GM12878 (cell line): ENCODE measurements at regions not wholly inside any gene's neighbourhood (a gene's known extent, or its start where the extent isn't known, plus 50 kb on each side); places are given as distances from the start of the nearest gene placed in this dataset.

ENCODE experiments used
- ATAC-seq: fragments of 200-7000 bp; cut with Tn5 transposase; 3 replicates; pipeline ENCODE4 v1.9.1; 2020; ENCODE audit warnings: mild to moderate bottlenecking, moderate library complexity
- BruUV-seq: library from RNA; stranded (reverse); fragments of 400-500 nt; replicated peaks from 2 replicates; lab custom pipeline; 2021; lab: Mats Ljungman, UMichigan
- CTCF ChIA-PET: fragments of 300-600 bp; sonication (Branson Sonifier 250); formaldehyde crosslinking; extraction: SDS; loops from one replicate; lab custom pipeline; 2021; ENCODE audit warnings: inconsistent platforms; lab: Yijun Ruan, JAX
- POLR2A ChIA-PET: fragments of 350-600 bp; formaldehyde crosslinking; extraction: SDS; loops from one replicate; lab custom pipeline; 2021; ENCODE audit warnings: inconsistent platforms; lab: Charles Lee
- RAD21 ChIA-PET: fragments of 300-600 bp; sonication (Branson Sonifier 250); formaldehyde crosslinking; loops from one replicate; lab custom pipeline; 2023; ENCODE audit warnings: antibody characterized with exemption; ENCODE audit not compliant: unreplicated experiment; lab: Charles Lee
- SMC1A ChIA-PET: fragments of 300-600 bp; sonication (Branson Sonifier 250); formaldehyde crosslinking; loops from one replicate; lab custom pipeline; 2023; ENCODE audit not compliant: unreplicated experiment, uncharacterized antibody; lab: Charles Lee
- DNase-seq: peaks from one replicate; pipeline ENCODE4 v3.0.0-alpha.2; 2011; ENCODE audit warnings: low read depth, low spot score
- FAIRE-seq: peaks from 3 replicates; lab custom pipeline; 2011; peaks lifted over from hg19 to GRCh38; lab: Jason Lieb, UNC
- H2AFZ ChIP-seq: 2 replicates; pipeline ENCODE4 v1.6.0; 2011; ENCODE audit warnings: low read depth, low read length, control low read depth; ENCODE audit not compliant: control insufficient read depth
- H3K27ac ChIP-seq: 2 replicates; pipeline ENCODE4 v1.5.1; 2011; ENCODE audit warnings: control low read depth; ENCODE audit not compliant: control insufficient read depth, insufficient read depth
- H3K27me3 ChIP-seq, 2 experiments: replicated peaks in 1 of 2; 2 replicates each; pipeline versions ENCODE4 v1.6.0 to v1.6.1; 2011; ENCODE audit warnings: low read length in 1 of 2; ENCODE audit not compliant: control insufficient read depth in 2 of 2, insufficient read depth in 2 of 2
- H3K36me3 ChIP-seq, 2 experiments: 2 replicates each; pipeline ENCODE4 v1.5.1; 2011; ENCODE audit warnings: low read length in 1 of 2; ENCODE audit not compliant: control insufficient read depth in 2 of 2, insufficient read depth in 2 of 2
- H3K4me1 ChIP-seq: 2 replicates; pipeline ENCODE4 v1.6.1; 2011; ENCODE audit warnings: mild to moderate bottlenecking, low read length, moderate library complexity, mixed read lengths; ENCODE audit not compliant: control insufficient read depth, insufficient read depth
- H3K4me2 ChIP-seq: 2 replicates; pipeline ENCODE4 v1.6.0; 2011; ENCODE audit warnings: control low read depth; ENCODE audit not compliant: control insufficient read depth, insufficient read depth
- H3K4me3 ChIP-seq: fragments of 200-600 bp; sonication (generic); 2 replicates; pipeline ENCODE4 v1.5.1; 2016
- H3K79me2 ChIP-seq: 2 replicates; pipeline ENCODE4 v1.6.0; 2011; ENCODE audit warnings: low read length; ENCODE audit not compliant: control insufficient read depth, insufficient read depth
- H3K9ac ChIP-seq: 2 replicates; pipeline ENCODE4 v1.8.0; 2011; ENCODE audit warnings: low read length, control low read depth, mixed read lengths; ENCODE audit not compliant: control insufficient read depth, insufficient read depth
- H3K9me3 ChIP-seq: replicated peaks from 3 replicates; pipeline ENCODE4 v1.5.1; 2011; ENCODE audit warnings: mild to moderate bottlenecking, low read length; ENCODE audit not compliant: control insufficient read depth, insufficient read depth
- H4K20me1 ChIP-seq: 2 replicates; pipeline ENCODE4 v1.6.0; 2011; ENCODE audit not compliant: control insufficient read depth, insufficient read depth
- BHLHE40 ChIP-seq, 2 experiments: fragments of 450-650 bp in 1 of 2; IDR thresholded peaks; 2 replicates each; pipeline ENCODE4 v1.6.1; 2011 to 2017; ENCODE audit warnings: low read depth in 2 of 2, borderline replicate concordance in 1 of 2, improper control_type of control experiment in 1 of 2, low read length in 1 of 2, mild to moderate bottlenecking in 1 of 2
- CBX5 ChIP-seq: sonication (generic); IDR thresholded peaks from 2 replicates; pipeline ENCODE4 v1.6.1; 2016; ENCODE audit warnings: low read depth, moderate library complexity, mild to moderate bottlenecking, inconsistent platforms
- CREM ChIP-seq: IDR thresholded peaks from 2 replicates; pipeline ENCODE4 v1.6.1; 2014; ENCODE audit warnings: antibody characterized with exemption, low read depth
- FOXK2 ChIP-seq: fragments of 450-650 bp; IDR thresholded peaks from 2 replicates; pipeline ENCODE4 v1.6.1; 2017; ENCODE audit warnings: mild to moderate bottlenecking, moderate library complexity
- MEF2B ChIP-seq: fragments of 450-650 bp; IDR thresholded peaks from 2 replicates; pipeline ENCODE4 v1.6.1; 2018; ENCODE audit warnings: mild to moderate bottlenecking, moderate library complexity; ENCODE audit not compliant: partially characterized antibody, poor library complexity, severe bottlenecking
- MTA3 ChIP-seq: IDR thresholded peaks from 2 replicates; pipeline ENCODE4 v1.6.1; 2012; ENCODE audit warnings: low read length, inconsistent platforms, borderline replicate concordance
- PAX8 ChIP-seq: fragments of 450-650 bp; IDR thresholded peaks from 2 replicates; pipeline ENCODE4 v1.6.1; 2017; ENCODE audit warnings: mild to moderate bottlenecking, moderate library complexity
- RFX5 ChIP-seq: IDR thresholded peaks from 2 replicates; pipeline ENCODE4 v1.6.1; 2011; ENCODE audit warnings: low read depth, low read length, improper control_type of control experiment
- SMARCA5 ChIP-seq: fragments of 450-650 bp; IDR thresholded peaks from 2 replicates; pipeline ENCODE4 v1.6.1; 2017; ENCODE audit warnings: mild to moderate bottlenecking
- SUPT20H ChIP-seq: IDR thresholded peaks from 2 replicates; pipeline ENCODE4 v1.6.1; 2011; ENCODE audit warnings: low read depth, mild to moderate bottlenecking, low read length, moderate library complexity, borderline replicate concordance; ENCODE audit not compliant: control insufficient read depth
- ZSCAN29 ChIP-seq: fragments of 450-650 bp; IDR thresholded peaks from 2 replicates; pipeline ENCODE4 v1.6.1; 2017; ENCODE audit warnings: mild to moderate bottlenecking, moderate library complexity
- in situ Hi-C: fragments of 300-500 bp; cut with MboI; formaldehyde crosslinking; loops from 9 replicates; pipeline ENCODE4 v1.14.3; 2018; ENCODE audit warnings: mixed read lengths
- intact Hi-C: fragments of 100-400 bp; cut with micrococcal nuclease; formaldehyde crosslinking; loops from one replicate; pipeline ENCODE4 v1.14.2; 2022; ENCODE audit not compliant: unreplicated experiment
- TF ChIP-seq, protein P1 (sequence below): IDR thresholded peaks from 2 replicates; pipeline ENCODE4 v1.6.1; 2011; ENCODE audit warnings: low read depth, low read length, improper control_type of control experiment, borderline replicate concordance
- TF ChIP-seq, protein P2 (sequence below): fragments of 450-650 bp; IDR thresholded peaks from 2 replicates; pipeline ENCODE4 v1.6.1; 2016; ENCODE audit warnings: mild to moderate bottlenecking, moderate library complexity, borderline replicate concordance
- TF ChIP-seq, protein P3 (sequence below): IDR thresholded peaks from 2 replicates; pipeline ENCODE4 v1.6.1; 2011; ENCODE audit warnings: borderline replicate concordance, low read depth, mild to moderate bottlenecking, moderate library complexity, mixed read lengths, low read length; ENCODE audit not compliant: insufficient read depth; ENCODE audit errors: extremely low read length

DNA sequence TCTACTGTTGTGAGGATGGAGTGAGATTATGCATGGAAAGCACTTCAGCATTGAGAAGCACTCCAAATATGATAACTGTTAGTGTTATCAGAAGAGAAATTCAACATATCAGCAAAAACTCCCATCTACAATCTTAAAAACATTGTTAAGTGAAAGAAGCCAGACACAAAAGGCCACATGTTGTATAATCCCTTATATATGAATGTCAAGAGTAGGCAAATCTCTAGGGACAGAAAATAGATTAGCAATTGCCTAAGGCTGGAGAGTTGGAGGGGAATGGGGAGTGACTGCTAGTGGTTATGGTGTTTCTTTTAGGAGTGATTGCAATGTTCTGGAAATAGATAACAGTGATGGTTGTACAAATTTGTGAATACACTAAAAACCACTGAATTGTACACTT lies 122.5 kb upstream of the LNX1 start:
- ATAC-seq = no peak
- H3K27me3 ChIP-seq = no peaks in the 10 kb centered on the region
- CTCF ChIA-PET = interaction anchor here (2.5 to 5.6 kb wide), 2 partner anchors 8 to 91 kb away, joined by 10 to 32 read pairs; no protein-coding TSS in a partner anchor
- FAIRE-seq = no peak
- no peaks in the 10 kb centered on the region for H3K4me1 ChIP-seq
- H3K79me2 ChIP-seq = no peaks in the 10 kb centered on the region
- H3K4me3 ChIP-seq = no peak overlapping the region
- no peaks in the 10 kb centered on the region for H4K20me1 ChIP-seq
- intact Hi-C loops (no loop called here), in situ Hi-C loops (no loop called here)
- no peak for DNase-seq
- no peaks in the 10 kb centered on the region for H3K36me3 ChIP-seq
- RAD21 ChIA-PET = interaction anchor here (2.2 kb wide), 1 partner anchor 91 kb away, joined by 7 read pairs; no protein-coding TSS in a partner anchor
- H3K9me3 ChIP-seq = no peaks in the 10 kb centered on the region
- TF ChIP-seq, protein P1, sequence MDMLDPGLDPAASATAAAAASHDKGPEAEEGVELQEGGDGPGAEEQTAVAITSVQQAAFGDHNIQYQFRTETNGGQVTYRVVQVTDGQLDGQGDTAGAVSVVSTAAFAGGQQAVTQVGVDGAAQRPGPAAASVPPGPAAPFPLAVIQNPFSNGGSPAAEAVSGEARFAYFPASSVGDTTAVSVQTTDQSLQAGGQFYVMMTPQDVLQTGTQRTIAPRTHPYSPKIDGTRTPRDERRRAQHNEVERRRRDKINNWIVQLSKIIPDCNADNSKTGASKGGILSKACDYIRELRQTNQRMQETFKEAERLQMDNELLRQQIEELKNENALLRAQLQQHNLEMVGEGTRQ = no peak
- TF ChIP-seq BHLHE40 (IDR thresholded peaks at IDR 0.05; ENCODE audit: borderline replicate concordance in 1 of 2, low read depth in 2 of 2, low read length in 1 of 2) (no peak), ZSCAN29 (no peak), RFX5 (no peak), MTA3 (no peak), CBX5 (no peak), PAX8 (no peak), SMARCA5 (no peak), SUPT20H (no peak), MEF2B (no peak), FOXK2 (no peak), CREM (no peak)
- TF ChIP-seq, protein P2, sequence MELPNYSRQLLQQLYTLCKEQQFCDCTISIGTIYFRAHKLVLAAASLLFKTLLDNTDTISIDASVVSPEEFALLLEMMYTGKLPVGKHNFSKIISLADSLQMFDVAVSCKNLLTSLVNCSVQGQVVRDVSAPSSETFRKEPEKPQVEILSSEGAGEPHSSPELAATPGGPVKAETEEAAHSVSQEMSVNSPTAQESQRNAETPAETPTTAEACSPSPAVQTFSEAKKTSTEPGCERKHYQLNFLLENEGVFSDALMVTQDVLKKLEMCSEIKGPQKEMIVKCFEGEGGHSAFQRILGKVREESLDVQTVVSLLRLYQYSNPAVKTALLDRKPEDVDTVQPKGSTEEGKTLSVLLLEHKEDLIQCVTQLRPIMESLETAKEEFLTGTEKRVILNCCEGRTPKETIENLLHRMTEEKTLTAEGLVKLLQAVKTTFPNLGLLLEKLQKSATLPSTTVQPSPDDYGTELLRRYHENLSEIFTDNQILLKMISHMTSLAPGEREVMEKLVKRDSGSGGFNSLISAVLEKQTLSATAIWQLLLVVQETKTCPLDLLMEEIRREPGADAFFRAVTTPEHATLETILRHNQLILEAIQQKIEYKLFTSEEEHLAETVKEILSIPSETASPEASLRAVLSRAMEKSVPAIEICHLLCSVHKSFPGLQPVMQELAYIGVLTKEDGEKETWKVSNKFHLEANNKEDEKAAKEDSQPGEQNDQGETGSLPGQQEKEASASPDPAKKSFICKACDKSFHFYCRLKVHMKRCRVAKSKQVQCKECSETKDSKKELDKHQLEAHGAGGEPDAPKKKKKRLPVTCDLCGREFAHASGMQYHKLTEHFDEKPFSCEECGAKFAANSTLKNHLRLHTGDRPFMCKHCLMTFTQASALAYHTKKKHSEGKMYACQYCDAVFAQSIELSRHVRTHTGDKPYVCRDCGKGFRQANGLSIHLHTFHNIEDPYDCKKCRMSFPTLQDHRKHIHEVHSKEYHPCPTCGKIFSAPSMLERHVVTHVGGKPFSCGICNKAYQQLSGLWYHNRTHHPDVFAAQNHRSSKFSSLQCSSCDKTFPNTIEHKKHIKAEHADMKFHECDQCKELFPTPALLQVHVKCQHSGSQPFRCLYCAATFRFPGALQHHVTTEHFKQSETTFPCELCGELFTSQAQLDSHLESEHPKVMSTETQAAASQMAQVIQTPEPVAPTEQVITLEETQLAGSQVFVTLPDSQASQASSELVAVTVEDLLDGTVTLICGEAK = no peak
- TF ChIP-seq, protein P3, sequence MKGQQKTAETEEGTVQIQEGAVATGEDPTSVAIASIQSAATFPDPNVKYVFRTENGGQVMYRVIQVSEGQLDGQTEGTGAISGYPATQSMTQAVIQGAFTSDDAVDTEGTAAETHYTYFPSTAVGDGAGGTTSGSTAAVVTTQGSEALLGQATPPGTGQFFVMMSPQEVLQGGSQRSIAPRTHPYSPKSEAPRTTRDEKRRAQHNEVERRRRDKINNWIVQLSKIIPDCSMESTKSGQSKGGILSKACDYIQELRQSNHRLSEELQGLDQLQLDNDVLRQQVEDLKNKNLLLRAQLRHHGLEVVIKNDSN = no peak
- no peak overlapping the region for H3K4me2 ChIP-seq
- no peak overlapping the region for H3K9ac ChIP-seq
- no TSS peak for BruUV-seq
- no peak overlapping the region for H3K27ac ChIP-seq
- SMC1A ChIA-PET = interaction anchor here (1.6 to 4.7 kb wide), 3 partner anchors 32 to 90 kb away, joined by 5 to 17 read pairs (median 5); no protein-coding TSS in a partner anchor
- H2AFZ ChIP-seq = no peak overlapping the region
- POLR2A ChIA-PET = interaction anchor here (0.6 kb wide), 1 partner anchor 209 kb away, joined by 3 read pairs; no protein-coding TSS in a partner anchor
